ENCODE measurements at regions not wholly inside any gene's neighbourhood (a gene's known extent, or its start where the extent isn't known, plus 50 kb on each side); places are given as distances from the start of the nearest gene placed in this dataset.

- Histone ChIP-seq H3K27ac (no peak overlapping the region), H3K27me3 (no peaks in the 10 kb centered on the region), H3K36me3 (no peaks in the 10 kb centered on the region), H3K9me3 (peaks cover 6 to 8% of the 10 kb centered on the region in 2 donors), H3K4me1 (no peaks in the 10 kb centered on the region), H3K4me3 (no peak overlapping the region)
- 87 to 89% methylated on average over 3 of the region's 3 CpGs for WGBS, 2 donors (ENCODE audit: low coverage in 1 of 2)
- intact Hi-C loops (cut with DNase I; ENCODE audit: low total_unique reads) (no loop called here), in situ Hi-C loops (cut with MboI; ENCODE audit: low pct_ligation_motif_present in 1 of 4, low pct_unique_long_range_greater_than_20kb in 1 of 4, low sequenced_read_pairs in 3 of 4) (no loop called here)
- TF ChIP-seq, protein P1, sequence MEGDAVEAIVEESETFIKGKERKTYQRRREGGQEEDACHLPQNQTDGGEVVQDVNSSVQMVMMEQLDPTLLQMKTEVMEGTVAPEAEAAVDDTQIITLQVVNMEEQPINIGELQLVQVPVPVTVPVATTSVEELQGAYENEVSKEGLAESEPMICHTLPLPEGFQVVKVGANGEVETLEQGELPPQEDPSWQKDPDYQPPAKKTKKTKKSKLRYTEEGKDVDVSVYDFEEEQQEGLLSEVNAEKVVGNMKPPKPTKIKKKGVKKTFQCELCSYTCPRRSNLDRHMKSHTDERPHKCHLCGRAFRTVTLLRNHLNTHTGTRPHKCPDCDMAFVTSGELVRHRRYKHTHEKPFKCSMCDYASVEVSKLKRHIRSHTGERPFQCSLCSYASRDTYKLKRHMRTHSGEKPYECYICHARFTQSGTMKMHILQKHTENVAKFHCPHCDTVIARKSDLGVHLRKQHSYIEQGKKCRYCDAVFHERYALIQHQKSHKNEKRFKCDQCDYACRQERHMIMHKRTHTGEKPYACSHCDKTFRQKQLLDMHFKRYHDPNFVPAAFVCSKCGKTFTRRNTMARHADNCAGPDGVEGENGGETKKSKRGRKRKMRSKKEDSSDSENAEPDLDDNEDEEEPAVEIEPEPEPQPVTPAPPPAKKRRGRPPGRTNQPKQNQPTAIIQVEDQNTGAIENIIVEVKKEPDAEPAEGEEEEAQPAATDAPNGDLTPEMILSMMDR (IDR thresholded peaks at IDR 0.05): no peak
- no peak for TF ChIP-seq POLR2AphosphoS5 (IDR thresholded peaks at IDR 0.05)
- TF ChIP-seq EP300 (IDR thresholded peaks at IDR 0.05; ENCODE audit: low read depth): no peak
- no peak for TF ChIP-seq POLR2A (IDR thresholded peaks at IDR 0.05)
- DNase-seq: no peak
Measured at GRCh38 chr6:156205678-156206077, 571.5 kb upstream of the ARID1B start.

DNA sequence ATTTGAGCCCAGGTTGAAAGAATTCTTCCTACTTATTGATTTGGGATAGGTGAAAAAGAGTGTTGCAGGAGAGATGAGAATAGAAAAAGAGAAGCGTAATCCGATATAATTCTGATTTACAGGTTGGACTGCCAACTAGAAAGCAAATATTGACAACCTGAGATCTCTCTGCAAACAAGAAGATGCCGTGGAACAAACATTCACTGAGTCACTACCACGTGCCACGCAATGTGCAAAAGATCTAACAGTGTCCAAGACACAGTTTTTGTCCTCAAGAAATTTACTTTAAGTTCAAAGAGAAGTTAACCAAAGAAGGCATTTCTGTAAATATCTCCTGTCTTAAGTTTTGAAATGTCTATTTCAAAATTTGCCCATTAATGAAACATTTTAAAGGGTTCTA is 578.0 kb upstream of the ARID1B start:
- H3K27ac ChIP-seq: no peak overlapping the region
- intact Hi-C loops (cut with DNase I; ENCODE audit: low total_unique reads) (no loop called here), in situ Hi-C loops (cut with MboI; ENCODE audit: low pct_ligation_motif_present in 1 of 4, low pct_unique_long_range_greater_than_20kb in 1 of 4, low sequenced_read_pairs in 3 of 4) (no loop called here)
- no peaks in the 10 kb centered on the region for H3K9me3 ChIP-seq
- no peaks in the 10 kb centered on the region for H3K4me1 ChIP-seq
- no peak overlapping the region for H3K4me3 ChIP-seq
- TF ChIP-seq EP300 (IDR thresholded peaks at IDR 0.05; ENCODE audit: low read depth): no peak
- no peak for TF ChIP-seq POLR2AphosphoS5 (IDR thresholded peaks at IDR 0.05)
- TF ChIP-seq POLR2A (IDR thresholded peaks at IDR 0.05): no peak
- TF ChIP-seq, protein P1 (IDR thresholded peaks at IDR 0.05): no peak
- WGBS, 2 donors (ENCODE audit: low coverage in 1 of 2): 77 to 88% methylated on average over 5 of the region's 5 CpGs
- DNase-seq: no peak
- H3K27me3 ChIP-seq: no peaks in the 10 kb centered on the region
- H3K36me3 ChIP-seq: no peaks in the 10 kb centered on the region

DNA sequence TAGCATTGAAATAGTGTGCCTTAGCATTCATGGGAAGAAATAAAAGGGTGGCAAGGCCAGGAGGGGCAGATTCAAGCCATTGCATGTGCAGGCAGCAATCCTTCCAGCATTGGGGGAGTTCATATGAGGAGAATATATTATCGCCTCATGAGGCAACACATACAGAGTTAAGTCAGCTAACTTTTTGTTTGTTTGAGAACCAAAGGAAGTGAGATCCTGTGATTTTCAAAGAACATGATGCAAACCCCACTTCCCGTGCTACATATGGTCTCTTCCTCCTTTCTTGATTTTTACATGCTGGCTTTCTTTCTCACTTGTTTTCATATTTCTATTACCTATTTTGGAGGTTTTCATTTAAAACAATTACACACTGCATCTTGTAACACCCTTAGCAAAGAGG is 579.7 kb upstream of the ARID1B start:
- Histone ChIP-seq H3K9me3 (no peaks in the 10 kb centered on the region), H3K27ac (no peak overlapping the region), H3K4me1 (no peaks in the 10 kb centered on the region), H3K27me3 (no peaks in the 10 kb centered on the region), H3K36me3 (no peaks in the 10 kb centered on the region), H3K4me3 (no peak overlapping the region)
- in situ Hi-C loops (cut with MboI; ENCODE audit: low pct_ligation_motif_present in 1 of 4, low pct_unique_long_range_greater_than_20kb in 1 of 4, low sequenced_read_pairs in 3 of 4) (no loop called here), intact Hi-C loops (cut with DNase I; ENCODE audit: low total_unique reads) (no loop called here)
- WGBS, 2 donors (ENCODE audit: low coverage in 1 of 2): 64 to 86% methylated on average over 2 of the region's 2 CpGs
- no peak for DNase-seq
- no peak for TF ChIP-seq POLR2A (IDR thresholded peaks at IDR 0.05)
- TF ChIP-seq, protein P1 (IDR thresholded peaks at IDR 0.05): no peak
- TF ChIP-seq EP300 (IDR thresholded peaks at IDR 0.05; ENCODE audit: low read depth): no peak
- TF ChIP-seq POLR2AphosphoS5 (IDR thresholded peaks at IDR 0.05): no peak

DNA sequence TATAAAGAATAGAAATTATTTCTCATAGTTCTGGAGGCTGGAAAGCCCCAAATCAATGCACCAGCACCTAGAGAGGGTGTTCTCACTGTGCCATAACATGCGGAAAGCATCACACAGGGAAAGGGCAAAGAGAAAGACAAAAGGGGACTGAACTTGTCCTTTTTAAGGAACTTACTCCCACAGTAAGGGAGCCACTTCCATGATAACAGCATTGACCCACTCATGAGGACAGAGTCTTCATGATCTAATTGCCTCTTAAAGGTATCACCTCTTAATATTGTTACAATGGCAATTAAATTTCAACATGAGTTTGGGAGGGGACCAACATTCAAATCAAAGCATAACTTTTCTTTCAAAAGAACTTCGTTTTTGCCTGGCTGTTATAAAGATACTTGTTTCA is 582.2 kb upstream of the ARID1B start:
- WGBS, 2 donors (ENCODE audit: low coverage in 1 of 2): 74 to 78% methylated on average over 1 to 2 of the region's 2 CpGs
- no peak for DNase-seq
- Histone ChIP-seq H3K27ac (no peak overlapping the region), H3K36me3 (no peaks in the 10 kb centered on the region), H3K4me1 (no peaks in the 10 kb centered on the region), H3K9me3 (no peaks in the 10 kb centered on the region), H3K27me3 (no peaks in the 10 kb centered on the region), H3K4me3 (no peak overlapping the region)
- TF ChIP-seq EP300 (IDR thresholded peaks at IDR 0.05; ENCODE audit: low read depth) (no peak), POLR2A (IDR thresholded peaks at IDR 0.05) (no peak), POLR2AphosphoS5 (IDR thresholded peaks at IDR 0.05) (no peak)
- TF ChIP-seq, protein P1 (IDR thresholded peaks at IDR 0.05): no peak
- in situ Hi-C loops (cut with MboI; ENCODE audit: low pct_ligation_motif_present in 1 of 4, low pct_unique_long_range_greater_than_20kb in 1 of 4, low sequenced_read_pairs in 3 of 4): no loop called here
- intact Hi-C loops (cut with DNase I; ENCODE audit: low total_unique reads): no loop called here
